ENCODE measurements at regions not wholly inside any gene's neighbourhood (a gene's known extent, or its start where the extent isn't known, plus 50 kb on each side); places are given as distances from the start of the nearest gene placed in this dataset.

GRCh38 chr1:182127656-182128055 lies 66.1 kb upstream of the ZNF648 start:
- H3K27ac ChIP-seq (ENCODE audit: low read depth in 1 of 2, low read length in 1 of 2) = no peak overlapping the region
- 95 to 96% methylated on average over 3 of the region's 3 CpGs for WGBS, 2 donors
- no peaks in the 10 kb centered on the region for H3K27me3 ChIP-seq (ENCODE audit: control insufficient read depth in 3 of 3, insufficient read depth in 3 of 3, low read length in 2 of 3)
- H3K9ac ChIP-seq (ENCODE audit: insufficient read depth in 1 of 2, low read length in 2 of 2) = no peak overlapping the region
- H3K4me1 ChIP-seq (ENCODE audit: control insufficient read depth in 5 of 5, insufficient read depth in 5 of 5, low read length in 5 of 5) = peaks cover 0 to 1% (median 0%) of the 10 kb centered on the region in 5 donors
- no peaks in the 10 kb centered on the region for H3K36me3 ChIP-seq (ENCODE audit: control insufficient read depth in 4 of 4, insufficient read depth in 4 of 4, low read length in 4 of 4)
- no peak for TF ChIP-seq CTCF (IDR thresholded peaks at IDR 0.05; ENCODE audit: control extremely low read depth, extremely low read depth)
- DNase-seq (no peak), ATAC-seq (ENCODE audit: insufficient read depth, low FRiP score) (no peak)
- no peak overlapping the region for H3K4me3 ChIP-seq
- H3K9me3 ChIP-seq (ENCODE audit: control insufficient read depth in 4 of 4, insufficient read depth in 3 of 4, low read length in 3 of 4) = no peaks in the 10 kb centered on the region

GRCh38 chr1:182126272-182126800 lies 64.8 kb upstream of the ZNF648 start:
- Histone ChIP-seq H3K27me3 (ENCODE audit: control insufficient read depth in 3 of 3, insufficient read depth in 3 of 3, low read length in 2 of 3) (no peaks in the 10 kb centered on the region), H3K36me3 (ENCODE audit: control insufficient read depth in 4 of 4, insufficient read depth in 4 of 4, low read length in 4 of 4) (no peaks in the 10 kb centered on the region), H3K9ac (ENCODE audit: insufficient read depth in 1 of 2, low read length in 2 of 2) (no peak overlapping the region), H3K4me3 (no peak overlapping the region), H3K9me3 (ENCODE audit: control insufficient read depth in 4 of 4, insufficient read depth in 3 of 4, low read length in 3 of 4) (no peaks in the 10 kb centered on the region), H3K4me1 (ENCODE audit: control insufficient read depth in 5 of 5, insufficient read depth in 5 of 5, low read length in 5 of 5) (peaks cover 0 to 4% (median 0%) of the 10 kb centered on the region in 5 donors), H3K27ac (ENCODE audit: low read depth in 1 of 2, low read length in 1 of 2) (no peak overlapping the region)
- no peak for TF ChIP-seq CTCF (IDR thresholded peaks at IDR 0.05; ENCODE audit: control extremely low read depth, extremely low read depth)
- 76 to 95% methylated on average over 2 of the region's 2 CpGs for WGBS, 2 donors
- DNase-seq = no peak
- ATAC-seq (ENCODE audit: insufficient read depth, low FRiP score) = no peak

GRCh38 chr1:182122913-182123260 lies 61.4 kb upstream of the ZNF648 start:
- H3K27ac ChIP-seq (ENCODE audit: low read depth in 1 of 2, low read length in 1 of 2) = no peak overlapping the region
- ATAC-seq (ENCODE audit: insufficient read depth, low FRiP score) (no peak), DNase-seq (no peak)
- TF ChIP-seq CTCF (IDR thresholded peaks at IDR 0.05; ENCODE audit: control extremely low read depth, extremely low read depth) = no peak
- H3K9me3 ChIP-seq (ENCODE audit: control insufficient read depth in 4 of 4, insufficient read depth in 3 of 4, low read length in 3 of 4) = no peaks in the 10 kb centered on the region
- peaks cover 0 to 8% (median 0%) of the 10 kb centered on the region in 5 donors for H3K4me1 ChIP-seq (ENCODE audit: control insufficient read depth in 5 of 5, insufficient read depth in 5 of 5, low read length in 5 of 5)
- no peaks in the 10 kb centered on the region for H3K27me3 ChIP-seq (ENCODE audit: control insufficient read depth in 3 of 3, insufficient read depth in 3 of 3, low read length in 2 of 3)
- no peak overlapping the region for H3K4me3 ChIP-seq
- H3K36me3 ChIP-seq (ENCODE audit: control insufficient read depth in 4 of 4, insufficient read depth in 4 of 4, low read length in 4 of 4) = no peaks in the 10 kb centered on the region
- H3K9ac ChIP-seq (ENCODE audit: insufficient read depth in 1 of 2, low read length in 2 of 2) = no peak overlapping the region

- Histone ChIP-seq H3K9ac (ENCODE audit: insufficient read depth in 1 of 2, low read length in 2 of 2) (no peak overlapping the region), H3K27ac (ENCODE audit: low read depth in 1 of 2, low read length in 1 of 2) (no peak overlapping the region), H3K36me3 (ENCODE audit: control insufficient read depth in 4 of 4, insufficient read depth in 4 of 4, low read length in 4 of 4) (no peaks in the 10 kb centered on the region), H3K27me3 (ENCODE audit: control insufficient read depth in 3 of 3, insufficient read depth in 3 of 3, low read length in 2 of 3) (no peaks in the 10 kb centered on the region), H3K4me3 (no peak overlapping the region), H3K9me3 (ENCODE audit: control insufficient read depth in 4 of 4, insufficient read depth in 3 of 4, low read length in 3 of 4) (no peaks in the 10 kb centered on the region), H3K4me1 (ENCODE audit: control insufficient read depth in 5 of 5, insufficient read depth in 5 of 5, low read length in 5 of 5) (peaks cover 0 to 8% (median 0%) of the 10 kb centered on the region in 5 donors)
- WGBS, 2 donors = 84 to 97% methylated on average over 1 of the region's 1 CpG
- ATAC-seq (ENCODE audit: insufficient read depth, low FRiP score) (no peak), DNase-seq (no peak)
- TF ChIP-seq CTCF (IDR thresholded peaks at IDR 0.05; ENCODE audit: control extremely low read depth, extremely low read depth) = no peak
Measured at GRCh38 chr1:182122256-182122912, 60.9 kb upstream of the ZNF648 start.

All from lung (tissue), 11 donors.